ENCODE measurements at regions not wholly inside any gene's neighbourhood (a gene's known extent, or its start where the extent isn't known, plus 50 kb on each side); places are given as distances from the start of the nearest gene placed in this dataset.

DNA sequence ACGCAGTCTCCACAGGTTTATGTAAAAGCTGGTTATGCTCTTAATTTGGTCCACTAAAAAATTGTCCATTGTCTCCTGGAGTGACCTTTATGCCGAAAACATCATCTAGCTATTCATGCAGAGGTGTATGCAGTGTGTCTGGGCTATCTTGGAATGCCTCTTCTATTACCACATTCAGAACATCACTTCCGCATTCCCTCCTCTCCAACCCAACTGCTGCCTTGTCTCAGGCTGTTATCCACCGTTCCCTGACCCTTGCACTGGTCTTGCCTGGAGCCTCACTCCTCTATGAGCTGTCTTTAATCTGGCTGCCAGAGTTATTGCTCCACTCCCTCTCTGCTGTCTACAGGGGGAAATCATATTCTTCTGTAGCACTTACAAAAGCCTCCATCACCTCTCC, 214.1 kb upstream of the ANKRD55 start (continued):
- peak; percentile 96 for TF ChIP-seq ELF1 (CRISPR knock-in tag; IDR thresholded peaks at IDR 0.05)
- peak; percentile 49; the same call in 1 of the 2 replicates for TF ChIP-seq ONECUT2 (CRISPR knock-in tag; IDR thresholded peaks at IDR 0.05)
- TF ChIP-seq, protein P1, sequence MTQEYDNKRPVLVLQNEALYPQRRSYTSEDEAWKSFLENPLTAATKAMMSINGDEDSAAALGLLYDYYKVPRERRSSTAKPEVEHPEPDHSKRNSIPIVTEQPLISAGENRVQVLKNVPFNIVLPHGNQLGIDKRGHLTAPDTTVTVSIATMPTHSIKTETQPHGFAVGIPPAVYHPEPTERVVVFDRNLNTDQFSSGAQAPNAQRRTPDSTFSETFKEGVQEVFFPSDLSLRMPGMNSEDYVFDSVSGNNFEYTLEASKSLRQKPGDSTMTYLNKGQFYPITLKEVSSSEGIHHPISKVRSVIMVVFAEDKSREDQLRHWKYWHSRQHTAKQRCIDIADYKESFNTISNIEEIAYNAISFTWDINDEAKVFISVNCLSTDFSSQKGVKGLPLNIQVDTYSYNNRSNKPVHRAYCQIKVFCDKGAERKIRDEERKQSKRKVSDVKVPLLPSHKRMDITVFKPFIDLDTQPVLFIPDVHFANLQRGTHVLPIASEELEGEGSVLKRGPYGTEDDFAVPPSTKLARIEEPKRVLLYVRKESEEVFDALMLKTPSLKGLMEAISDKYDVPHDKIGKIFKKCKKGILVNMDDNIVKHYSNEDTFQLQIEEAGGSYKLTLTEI (CRISPR knock-in tag; conservative IDR thresholded peaks at IDR 0.05): no peak
- no peak for TF ChIP-seq SCMH1 (CRISPR knock-in tag; IDR thresholded peaks at IDR 0.05; ENCODE audit: borderline replicate concordance)
- TF ChIP-seq SALL1 (CRISPR knock-in tag; IDR thresholded peaks at IDR 0.05): peak; percentile 92
- 0 out of 2 replicates have a peak, but pooled peaks have one; percentile 46 for TF ChIP-seq ZFP37 (CRISPR knock-in tag; IDR thresholded peaks at IDR 0.05; ENCODE audit: borderline replicate concordance)
- no peak for TF ChIP-seq LCORL (IDR thresholded peaks at IDR 0.05)
- peak; percentile 89 for TF ChIP-seq LCORL (CRISPR knock-in tag; IDR thresholded peaks at IDR 0.05)
- TF ChIP-seq KAT8 (CRISPR knock-in tag; IDR thresholded peaks at IDR 0.05): peak; percentile 56; the same call in 1 of the 2 replicates
- peak; percentile 66 for TF ChIP-seq IRF2 (CRISPR knock-in tag; IDR thresholded peaks at IDR 0.05)
- no peak for TF ChIP-seq BRF2 (CRISPR knock-in tag; IDR thresholded peaks at IDR 0.05)
- TF ChIP-seq ETV5 (CRISPR knock-in tag; IDR thresholded peaks at IDR 0.05; ENCODE audit: borderline replicate concordance): peak; percentile 66; the same call in 1 of the 2 replicates
- TF ChIP-seq RARA (CRISPR knock-in tag; IDR thresholded peaks at IDR 0.05): peak; percentile 63
- TF ChIP-seq THAP11 (CRISPR knock-in tag; IDR thresholded peaks at IDR 0.05): peak; percentile 24; the same call in 1 of the 2 replicates
- TF ChIP-seq, protein P2, sequence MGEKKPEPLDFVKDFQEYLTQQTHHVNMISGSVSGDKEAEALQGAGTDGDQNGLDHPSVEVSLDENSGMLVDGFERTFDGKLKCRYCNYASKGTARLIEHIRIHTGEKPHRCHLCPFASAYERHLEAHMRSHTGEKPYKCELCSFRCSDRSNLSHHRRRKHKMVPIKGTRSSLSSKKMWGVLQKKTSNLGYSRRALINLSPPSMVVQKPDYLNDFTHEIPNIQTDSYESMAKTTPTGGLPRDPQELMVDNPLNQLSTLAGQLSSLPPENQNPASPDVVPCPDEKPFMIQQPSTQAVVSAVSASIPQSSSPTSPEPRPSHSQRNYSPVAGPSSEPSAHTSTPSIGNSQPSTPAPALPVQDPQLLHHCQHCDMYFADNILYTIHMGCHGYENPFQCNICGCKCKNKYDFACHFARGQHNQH (CRISPR knock-in tag; IDR thresholded peaks at IDR 0.05): peak; percentile 75
- peak; percentile 78; the same call in 1 of the 2 replicates for TF ChIP-seq TEAD2 (CRISPR knock-in tag; IDR thresholded peaks at IDR 0.05)
- TF ChIP-seq, protein P3, sequence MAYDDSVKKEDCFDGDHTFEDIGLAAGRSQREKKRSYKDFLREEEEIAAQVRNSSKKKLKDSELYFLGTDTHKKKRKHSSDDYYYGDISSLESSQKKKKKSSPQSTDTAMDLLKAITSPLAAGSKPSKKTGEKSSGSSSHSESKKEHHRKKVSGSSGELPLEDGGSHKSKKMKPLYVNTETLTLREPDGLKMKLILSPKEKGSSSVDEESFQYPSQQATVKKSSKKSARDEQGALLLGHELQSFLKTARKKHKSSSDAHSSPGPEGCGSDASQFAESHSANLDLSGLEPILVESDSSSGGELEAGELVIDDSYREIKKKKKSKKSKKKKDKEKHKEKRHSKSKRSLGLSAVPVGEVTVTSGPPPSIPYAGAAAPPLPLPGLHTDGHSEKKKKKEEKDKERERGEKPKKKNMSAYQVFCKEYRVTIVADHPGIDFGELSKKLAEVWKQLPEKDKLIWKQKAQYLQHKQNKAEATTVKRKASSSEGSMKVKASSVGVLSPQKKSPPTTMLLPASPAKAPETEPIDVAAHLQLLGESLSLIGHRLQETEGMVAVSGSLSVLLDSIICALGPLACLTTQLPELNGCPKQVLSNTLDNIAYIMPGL (CRISPR knock-in tag; IDR thresholded peaks at IDR 0.05; ENCODE audit: borderline replicate concordance in 1 of 2, low read depth in 1 of 2): 0 out of 4 replicates have a peak, but pooled peaks of 1 of the 2 experiments have one; percentile 17
- TF ChIP-seq GTF3A (CRISPR knock-in tag; conservative IDR thresholded peaks at IDR 0.05): no peak
- TF ChIP-seq FOXJ3 (CRISPR knock-in tag; IDR thresholded peaks at IDR 0.05; ENCODE audit: borderline replicate concordance): 0 out of 2 replicates have a peak, but pooled peaks have one; percentile 48
- TF ChIP-seq HOXA5 (CRISPR knock-in tag; IDR thresholded peaks at IDR 0.05): 0 out of 2 replicates have a peak, but pooled peaks have one; percentile 32
- TF ChIP-seq, protein P4, sequence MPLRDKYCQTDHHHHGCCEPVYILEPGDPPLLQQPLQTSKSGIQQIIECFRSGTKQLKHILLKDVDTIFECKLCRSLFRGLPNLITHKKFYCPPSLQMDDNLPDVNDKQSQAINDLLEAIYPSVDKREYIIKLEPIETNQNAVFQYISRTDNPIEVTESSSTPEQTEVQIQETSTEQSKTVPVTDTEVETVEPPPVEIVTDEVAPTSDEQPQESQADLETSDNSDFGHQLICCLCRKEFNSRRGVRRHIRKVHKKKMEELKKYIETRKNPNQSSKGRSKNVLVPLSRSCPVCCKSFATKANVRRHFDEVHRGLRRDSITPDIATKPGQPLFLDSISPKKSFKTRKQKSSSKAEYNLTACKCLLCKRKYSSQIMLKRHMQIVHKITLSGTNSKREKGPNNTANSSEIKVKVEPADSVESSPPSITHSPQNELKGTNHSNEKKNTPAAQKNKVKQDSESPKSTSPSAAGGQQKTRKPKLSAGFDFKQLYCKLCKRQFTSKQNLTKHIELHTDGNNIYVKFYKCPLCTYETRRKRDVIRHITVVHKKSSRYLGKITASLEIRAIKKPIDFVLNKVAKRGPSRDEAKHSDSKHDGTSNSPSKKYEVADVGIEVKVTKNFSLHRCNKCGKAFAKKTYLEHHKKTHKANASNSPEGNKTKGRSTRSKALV (CRISPR knock-in tag; IDR thresholded peaks at IDR 0.05): peak; percentile 34; the same call in 1 of the 2 replicates
- no peak for TF ChIP-seq ZNF567 (CRISPR knock-in tag; IDR thresholded peaks at IDR 0.05; ENCODE audit: borderline replicate concordance)
- no peak for TF ChIP-seq MXD4 (CRISPR knock-in tag; IDR thresholded peaks at IDR 0.05)
- TF ChIP-seq CEBPB (IDR thresholded peaks at IDR 0.05; ENCODE audit: borderline replicate concordance, low read depth, low read length): peak; percentile 64

Measured in HepG2 (cell line).